Hepatic stellate cell (primary cell): ENCODE measurements at regions not wholly inside any gene's neighbourhood (a gene's known extent, or its start where the extent isn't known, plus 50 kb on each side); places are given as distances from the start of the nearest gene placed in this dataset.
"Not testable (repeated sequence)": the region's sequence is repeated elsewhere in the genome, so short reads cannot be mapped to it uniquely, and the experiment has no call there.

Experiments used
- DNase-seq: peaks from one replicate; pipeline ENCODE4 v3.0.0; 2011; ENCODE audit warnings: low spot score

DNA sequence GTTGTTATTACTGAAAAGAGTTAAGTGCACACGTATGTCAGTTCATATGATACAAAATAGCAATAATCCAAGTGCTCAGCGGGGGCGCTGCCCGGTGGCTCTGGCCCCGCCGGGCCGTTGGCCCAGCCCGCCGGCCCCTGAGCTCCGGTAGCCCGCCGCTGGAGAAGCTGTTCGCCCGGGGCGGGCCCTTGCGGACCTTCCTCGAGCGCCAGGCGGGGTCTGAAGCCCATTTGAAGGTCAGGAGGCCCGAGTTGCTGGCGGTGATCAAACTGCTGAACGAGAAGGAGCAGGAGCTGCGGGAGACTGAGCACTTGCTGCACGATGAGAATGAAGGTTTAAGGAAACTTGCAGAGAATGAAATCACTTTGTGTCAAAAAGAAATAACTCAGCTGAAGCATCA, 599.0 kb downstream of the TRIML1 start:
- DNase-seq, result not testable (repeated sequence)

DNA sequence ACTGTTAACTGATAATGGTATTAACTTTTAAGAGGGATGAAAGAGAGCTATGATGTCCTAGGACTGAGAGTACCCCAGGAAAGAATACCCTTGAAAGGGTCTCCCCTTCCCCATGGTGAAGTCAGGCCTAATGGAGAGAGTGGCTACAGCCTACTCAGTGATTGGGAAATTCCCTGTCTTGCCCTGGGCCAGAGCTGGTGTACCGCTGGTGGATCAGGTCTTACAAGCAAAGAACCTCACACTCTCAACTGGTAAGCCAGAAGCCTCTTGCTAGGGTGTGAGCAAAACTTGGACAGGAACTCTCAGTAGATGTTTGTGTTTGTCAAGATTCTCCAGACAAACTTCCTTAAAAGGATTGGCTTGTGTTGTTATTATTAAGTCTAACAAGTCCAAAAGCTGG, 600.9 kb downstream of the TRIML1 start:
- DNase-seq, result not testable (repeated sequence)

- not testable (repeated sequence) for DNase-seq
Measured at GRCh38 chr4:188740791-188741190, 601.5 kb downstream of the TRIML1 start.

DNA sequence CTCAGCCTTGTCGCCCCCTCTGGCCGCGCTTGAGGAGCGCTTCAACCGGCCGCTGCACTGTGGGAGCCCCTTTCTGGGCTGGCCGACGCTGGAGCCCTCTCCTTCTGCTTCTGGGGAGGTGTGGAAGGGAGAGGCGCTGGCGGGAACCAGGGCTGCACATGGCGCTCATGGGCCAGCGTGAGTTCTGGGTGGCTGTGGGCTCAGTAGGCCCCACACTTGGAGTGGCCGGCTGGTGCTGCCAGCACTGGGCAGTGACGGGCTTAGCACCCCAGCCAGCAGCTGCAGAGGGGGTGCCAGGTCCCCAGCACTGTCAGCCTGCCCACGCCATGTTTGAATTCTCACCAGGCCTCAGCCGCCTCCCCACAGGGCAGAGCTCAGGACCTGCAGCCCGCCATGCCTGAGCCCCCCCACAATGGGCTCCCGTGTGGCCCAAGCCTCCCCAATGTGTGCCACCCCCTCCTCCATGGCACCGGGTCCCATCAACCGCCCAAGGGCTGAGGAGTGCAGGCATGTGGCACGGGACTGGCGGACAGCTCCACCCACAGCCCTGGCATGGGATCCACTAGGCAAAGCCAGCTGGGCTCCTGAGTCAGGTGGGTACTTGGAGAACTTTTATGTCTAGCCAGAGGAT, 615.2 kb downstream of the TRIML1 start:
- no peak for DNase-seq

- DNase-seq, result no peak
Measured at GRCh38 chr4:188767496-188767895, 628.3 kb downstream of the TRIML1 start.

GRCh38 chr4:188778905-188779304, 639.7 kb downstream of the TRIML1 start:
- DNase-seq, result no peak

DNA sequence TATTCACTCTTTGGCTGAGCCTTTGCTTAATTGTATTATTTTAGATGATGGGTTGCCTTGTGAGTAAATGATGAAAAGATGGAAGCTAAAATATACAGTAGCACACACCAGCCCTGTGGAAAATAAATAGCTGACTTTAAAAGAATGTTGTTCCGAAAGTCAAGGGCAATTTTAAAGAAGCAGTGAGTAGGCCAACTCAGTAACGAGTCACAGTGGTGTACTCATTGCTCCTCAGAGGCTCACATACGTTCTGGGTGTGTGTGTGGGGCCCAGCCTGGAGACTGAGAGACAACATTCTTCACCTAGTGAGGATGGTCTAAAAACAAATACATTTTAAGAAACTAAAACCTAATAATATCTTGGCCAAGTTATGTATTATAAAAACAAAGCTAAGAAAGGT, 640.3 kb downstream of the TRIML1 start:
- DNase-seq, result no peak

DNA sequence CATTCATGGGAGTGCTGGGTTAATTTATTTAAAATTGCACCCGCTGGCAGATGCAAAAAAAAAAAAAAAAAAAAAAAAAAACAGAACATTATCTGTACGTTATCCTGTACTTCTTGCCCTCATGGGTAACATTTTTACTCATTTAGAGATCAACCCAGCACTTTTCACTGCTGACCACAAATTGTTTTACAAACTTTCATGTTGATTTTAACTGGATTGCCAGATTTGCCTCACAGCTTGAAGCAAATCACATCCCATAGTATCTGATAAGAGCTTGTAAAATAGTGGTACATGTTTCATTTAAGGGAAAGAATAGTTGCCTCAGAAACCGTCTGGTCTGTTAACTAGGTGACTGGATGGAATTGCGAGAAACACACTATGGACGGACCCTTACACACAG, 640.8 kb downstream of the TRIML1 start:
- DNase-seq, result no peak

DNA sequence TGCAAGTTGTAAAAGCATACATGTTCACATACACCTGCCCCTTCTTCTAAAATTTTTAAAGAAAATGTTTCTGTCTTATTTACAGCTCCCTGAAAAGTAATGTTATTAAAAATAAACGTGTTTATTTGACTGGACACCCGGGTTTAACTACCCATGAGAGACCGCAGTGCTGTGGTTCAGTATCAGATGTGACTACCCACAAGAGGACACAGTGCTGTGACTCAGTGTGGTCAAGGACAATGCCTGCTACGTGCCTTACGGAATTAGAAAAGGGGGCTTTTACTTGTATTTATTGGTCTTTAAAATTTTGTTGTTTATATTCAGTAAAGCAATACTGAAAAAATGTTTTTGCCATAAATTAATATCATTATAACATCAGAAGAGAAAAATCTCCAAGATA, 641.4 kb downstream of the TRIML1 start:
- no peak for DNase-seq

DNA sequence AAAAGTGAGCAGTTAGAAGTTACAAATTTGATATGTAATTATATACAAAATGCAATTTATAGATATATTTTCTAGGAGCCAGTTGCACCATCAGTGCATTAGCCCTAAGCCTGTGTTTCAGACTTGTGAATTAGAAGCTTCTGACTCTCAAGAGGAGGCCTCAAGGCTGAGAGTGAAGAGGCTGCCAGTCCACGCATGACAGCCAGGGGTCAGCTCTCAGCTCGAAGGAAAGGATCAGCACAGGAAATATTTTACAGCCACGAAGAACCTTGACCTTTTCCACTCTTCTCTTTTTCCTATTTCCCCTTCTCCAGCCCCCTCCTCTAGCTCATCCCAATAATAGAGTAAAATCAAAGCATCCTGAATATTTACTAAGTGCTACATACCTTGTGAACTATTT, 642.4 kb downstream of the TRIML1 start:
- DNase-seq, result no peak

DNA sequence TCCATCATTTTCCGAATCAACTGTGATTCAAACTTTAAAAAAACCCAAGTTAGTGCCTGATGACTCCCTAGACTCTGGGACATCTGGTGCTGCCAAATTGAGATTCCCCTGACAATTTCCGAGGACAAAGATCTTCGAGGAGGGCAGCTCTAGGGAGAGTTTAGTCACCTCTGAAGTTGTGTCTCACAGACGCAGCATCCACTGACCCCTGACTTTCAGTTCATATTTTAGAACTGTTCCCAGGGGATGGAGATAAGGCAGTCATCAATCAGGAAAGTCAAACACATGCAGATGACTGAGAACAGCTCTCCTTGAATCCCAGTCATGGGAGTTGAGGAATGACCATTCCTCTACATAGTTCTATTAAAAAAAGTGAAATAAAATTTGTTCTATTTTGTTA, 643.9 kb downstream of the TRIML1 start:
- DNase-seq, result no peak

DNA sequence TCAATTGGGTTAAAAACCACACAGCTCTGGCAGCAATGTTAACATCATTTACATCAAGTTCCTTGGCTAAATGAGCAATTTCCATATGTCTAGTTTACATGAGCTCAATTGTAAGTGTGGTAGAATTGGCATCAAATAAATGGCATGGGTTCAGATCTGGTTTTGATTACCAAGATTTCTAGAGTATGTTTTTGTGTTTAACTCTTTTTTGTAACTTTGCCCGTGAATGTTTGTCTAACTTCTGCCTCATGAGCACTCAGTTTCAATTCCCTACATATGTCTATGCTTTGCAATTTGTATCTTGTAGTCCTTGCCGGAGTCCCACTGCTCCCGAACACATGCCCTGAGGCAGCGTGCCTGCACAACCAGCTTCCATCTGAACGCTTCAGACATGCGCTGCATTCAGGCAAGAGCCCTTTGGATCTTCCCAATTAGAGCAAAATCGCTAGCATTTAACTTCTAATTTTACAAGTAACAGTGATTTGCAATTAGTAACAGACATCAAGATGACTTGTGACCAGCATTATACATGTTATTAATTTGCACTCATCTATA, 644.4 kb downstream of the TRIML1 start:
- DNase-seq, result no peak

DNA sequence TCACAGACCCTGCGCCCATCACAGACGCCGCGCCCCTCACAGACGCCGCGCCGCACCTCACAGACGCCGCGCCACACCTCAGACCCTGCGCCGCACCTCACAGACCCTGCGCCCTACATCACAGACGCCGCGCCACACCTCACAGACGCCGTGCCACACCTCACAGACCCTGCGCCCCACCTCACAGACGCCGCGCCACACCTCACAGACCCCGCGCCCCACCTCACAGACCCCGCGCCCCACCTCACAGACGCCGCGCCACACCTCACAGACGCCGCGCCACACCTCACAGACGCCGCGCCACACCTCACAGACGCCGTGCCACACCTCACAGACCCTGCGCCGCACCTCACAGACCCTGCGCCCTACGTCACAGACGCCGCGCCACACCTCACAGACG, 657.4 kb downstream of the TRIML1 start:
- DNase-seq, result not testable (repeated sequence)

DNA sequence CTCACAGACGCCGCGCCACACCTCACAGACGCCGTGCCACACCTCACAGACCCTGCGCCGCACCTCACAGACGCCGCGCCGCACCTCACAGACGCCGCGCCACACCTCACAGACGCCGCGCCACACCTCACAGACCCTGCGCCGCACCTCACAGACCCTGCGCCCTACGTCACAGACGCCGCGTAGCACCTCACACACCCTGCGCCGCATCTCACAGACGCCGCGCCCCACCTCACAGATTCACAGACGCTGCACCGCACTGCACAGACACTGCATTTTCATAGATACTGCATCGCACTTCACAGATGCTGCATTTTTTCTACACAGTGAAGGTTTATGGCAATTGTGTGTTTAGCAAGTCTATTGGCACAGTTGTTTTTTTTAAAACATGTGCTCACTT, 657.8 kb downstream of the TRIML1 start:
- not testable (repeated sequence) for DNase-seq

- no peak for DNase-seq
Measured at GRCh38 chr4:188804861-188805260, 665.6 kb downstream of the TRIML1 start.

GRCh38 chr4:188811121-188811520, 671.9 kb downstream of the TRIML1 start:
- DNase-seq, result no peak

GRCh38 chr4:188812644-188813043, 673.4 kb downstream of the TRIML1 start:
- no peak for DNase-seq

GRCh38 chr4:188818300-188818699, 679.1 kb downstream of the TRIML1 start:
- no peak for DNase-seq

- no peak for DNase-seq
Measured at GRCh38 chr4:188819233-188819632, 680.0 kb downstream of the TRIML1 start.

DNA sequence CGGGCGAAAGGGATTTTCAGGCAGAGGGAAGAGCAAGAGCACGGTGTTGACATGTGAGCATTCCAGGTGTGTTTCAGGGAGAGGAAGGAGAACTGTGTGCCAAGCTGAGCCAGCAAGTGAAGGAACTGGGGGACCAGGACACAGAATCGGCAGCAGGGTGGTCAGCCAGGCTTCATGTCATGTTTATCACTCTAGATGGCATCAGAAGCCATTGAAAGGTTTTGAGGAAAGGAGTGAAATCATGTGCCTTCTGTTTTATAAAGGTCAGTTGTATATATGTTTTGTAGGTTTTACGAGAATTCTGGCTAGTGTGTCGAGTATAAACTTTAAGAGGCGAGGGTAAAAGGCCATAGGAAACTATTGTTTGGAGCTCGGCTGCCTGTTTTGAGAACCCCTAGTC, 682.3 kb downstream of the TRIML1 start:
- DNase-seq, result no peak

- no peak for DNase-seq
Measured at GRCh38 chr4:188822698-188823097, 683.5 kb downstream of the TRIML1 start.

GRCh38 chr4:188824553-188824952, 685.3 kb downstream of the TRIML1 start:
- DNase-seq, result no peak

- no peak for DNase-seq
Measured at GRCh38 chr4:188826393-188826792, 687.2 kb downstream of the TRIML1 start.

DNA sequence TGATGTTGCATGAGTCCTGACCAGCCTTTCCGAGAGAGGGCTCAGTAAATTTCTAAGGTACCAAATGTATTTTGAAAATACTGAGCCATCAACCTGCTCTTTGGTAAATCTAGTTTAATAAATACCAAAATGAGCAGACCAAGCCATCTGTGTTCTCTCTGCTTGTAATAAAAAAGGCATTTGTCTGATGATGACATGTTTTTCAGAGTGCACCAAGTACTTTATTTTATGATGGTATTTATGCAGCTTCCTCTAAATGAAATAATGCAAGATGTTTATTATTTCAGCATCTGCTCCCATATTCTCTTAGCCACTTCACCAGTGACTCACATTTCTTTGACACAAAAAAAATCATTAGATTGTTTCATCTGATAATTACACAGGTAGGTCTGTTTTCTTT, 700.5 kb downstream of the TRIML1 start:
- no peak for DNase-seq
